ENCODE measurements at regions not wholly inside any gene's neighbourhood (a gene's known extent, or its start where the extent isn't known, plus 50 kb on each side); places are given as distances from the start of the nearest gene placed in this dataset.

DNA sequence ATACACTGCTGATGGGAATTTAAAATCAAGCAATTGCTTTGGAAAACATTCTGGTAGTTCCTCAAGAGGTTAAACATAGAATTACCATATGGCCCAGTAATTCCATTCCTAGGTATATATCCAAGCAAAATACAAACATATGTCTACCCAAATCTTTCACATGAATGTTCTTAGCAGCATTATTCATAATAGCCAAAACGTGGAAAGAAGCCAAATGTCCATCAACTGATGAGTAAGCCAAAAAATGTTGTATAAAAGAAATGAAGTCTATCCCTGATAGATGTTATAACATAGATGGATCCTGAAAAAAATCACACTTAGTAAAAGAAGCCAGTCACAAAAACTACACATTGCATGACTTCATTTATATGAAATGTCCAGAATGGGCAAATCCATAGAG, 893.0 kb downstream of the SORCS3 start:
- TF ChIP-seq, protein P1, sequence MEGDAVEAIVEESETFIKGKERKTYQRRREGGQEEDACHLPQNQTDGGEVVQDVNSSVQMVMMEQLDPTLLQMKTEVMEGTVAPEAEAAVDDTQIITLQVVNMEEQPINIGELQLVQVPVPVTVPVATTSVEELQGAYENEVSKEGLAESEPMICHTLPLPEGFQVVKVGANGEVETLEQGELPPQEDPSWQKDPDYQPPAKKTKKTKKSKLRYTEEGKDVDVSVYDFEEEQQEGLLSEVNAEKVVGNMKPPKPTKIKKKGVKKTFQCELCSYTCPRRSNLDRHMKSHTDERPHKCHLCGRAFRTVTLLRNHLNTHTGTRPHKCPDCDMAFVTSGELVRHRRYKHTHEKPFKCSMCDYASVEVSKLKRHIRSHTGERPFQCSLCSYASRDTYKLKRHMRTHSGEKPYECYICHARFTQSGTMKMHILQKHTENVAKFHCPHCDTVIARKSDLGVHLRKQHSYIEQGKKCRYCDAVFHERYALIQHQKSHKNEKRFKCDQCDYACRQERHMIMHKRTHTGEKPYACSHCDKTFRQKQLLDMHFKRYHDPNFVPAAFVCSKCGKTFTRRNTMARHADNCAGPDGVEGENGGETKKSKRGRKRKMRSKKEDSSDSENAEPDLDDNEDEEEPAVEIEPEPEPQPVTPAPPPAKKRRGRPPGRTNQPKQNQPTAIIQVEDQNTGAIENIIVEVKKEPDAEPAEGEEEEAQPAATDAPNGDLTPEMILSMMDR (IDR thresholded peaks at IDR 0.05; ENCODE audit: low read depth, low read length, poor library complexity, severe bottlenecking), result no peak
- no peak for TF ChIP-seq EZH2phosphoT487 (IDR thresholded peaks at IDR 0.05; ENCODE audit: borderline replicate concordance, low read length)
